Natural killer cell (primary cell): ENCODE measurements at regions not wholly inside any gene's neighbourhood (a gene's known extent, or its start where the extent isn't known, plus 50 kb on each side); places are given as distances from the start of the nearest gene placed in this dataset.

Source experiments
- ATAC-seq, 3 donors: fragments of 150-1000 bp in 2 of 3; fragments of 200-7000 bp in 1 of 3; cut with Tn5 transposase; 1 replicate in 1 of 3; 2 replicates in 2 of 3; pipeline ENCODE4 v1.10.0; 2021; ENCODE audit warnings: mild to moderate bottlenecking in 2 of 3, moderate library complexity in 2 of 3
- DNase-seq, 2 donors: peaks; one replicate each; pipeline versions ENCODE4 v3.0.0 to v3.0.0-alpha.2; 2013 to 2021; ENCODE audit warnings: mixed read lengths in 1 of 2
- H3K27ac ChIP-seq: one replicate; pipeline ENCODE4 v1.5.1; 2013; ENCODE audit warnings: mild to moderate bottlenecking, low read length
- H3K27me3 ChIP-seq: one replicate; pipeline ENCODE4 v1.6.1; 2013; ENCODE audit warnings: low read length; ENCODE audit not compliant: control insufficient read depth, insufficient read depth
- H3K36me3 ChIP-seq: one replicate; pipeline ENCODE4 v1.6.1; 2013; ENCODE audit warnings: low read length; ENCODE audit not compliant: control insufficient read depth, insufficient read depth
- H3K4me1 ChIP-seq: one replicate; pipeline ENCODE4 v1.6.1; 2013; ENCODE audit warnings: low read length; ENCODE audit not compliant: control insufficient read depth, insufficient read depth
- H3K4me3 ChIP-seq: one replicate; pipeline ENCODE4 v1.5.1; 2013; ENCODE audit warnings: low read length
- H3K9me3 ChIP-seq: one replicate; pipeline ENCODE4 v1.6.1; 2013; ENCODE audit warnings: low read length; ENCODE audit not compliant: control insufficient read depth, insufficient read depth
- H3K27ac Mint-ChIP-seq, 2 donors: one replicate each; pipeline ENCODE4 v1.8.0; 2022; ENCODE audit warnings: mild to moderate bottlenecking in 2 of 2, mixed read lengths in 2 of 2, moderate library complexity in 1 of 2
- H3K27me3 Mint-ChIP-seq, 2 donors: one replicate each; pipeline ENCODE4 v1.8.0; 2022; ENCODE audit warnings: low read depth in 2 of 2, mixed read lengths in 2 of 2
- H3K36me3 Mint-ChIP-seq: one replicate; pipeline ENCODE4 v1.8.0; 2022; ENCODE audit warnings: mixed read lengths
- H3K4me1 Mint-ChIP-seq, 2 donors: one replicate each; pipeline ENCODE4 v1.8.0; 2022; ENCODE audit warnings: mixed read lengths in 2 of 2
- H3K4me3 Mint-ChIP-seq: one replicate; pipeline ENCODE4 v1.8.0; 2022; ENCODE audit warnings: mild to moderate bottlenecking, moderate library complexity, mixed read lengths
- H3K9me3 Mint-ChIP-seq, 2 donors: one replicate each; pipeline ENCODE4 v1.8.0; 2022; ENCODE audit warnings: mixed read lengths in 2 of 2
- WGBS: methylation state at CpG from one replicate; pipeline ENCODE4 v1.1.7; 2013; ENCODE audit warnings: missing lambda C conversion rate; ENCODE audit not compliant: insufficient coverage; 5-methylcytosine and 5-hydroxymethylcytosine counted together
- intact Hi-C: fragments of 100-400 bp; cut with micrococcal nuclease; formaldehyde crosslinking; loops from one replicate; pipeline ENCODE4 v1.14.2; 2022
- TF ChIP-seq, protein P1 (sequence below): fragments of 200-600 bp; IDR thresholded peaks from one replicate; pipeline ENCODE4 v1.8.0; 2022; ENCODE audit warnings: antibody characterized with exemption

DNA sequence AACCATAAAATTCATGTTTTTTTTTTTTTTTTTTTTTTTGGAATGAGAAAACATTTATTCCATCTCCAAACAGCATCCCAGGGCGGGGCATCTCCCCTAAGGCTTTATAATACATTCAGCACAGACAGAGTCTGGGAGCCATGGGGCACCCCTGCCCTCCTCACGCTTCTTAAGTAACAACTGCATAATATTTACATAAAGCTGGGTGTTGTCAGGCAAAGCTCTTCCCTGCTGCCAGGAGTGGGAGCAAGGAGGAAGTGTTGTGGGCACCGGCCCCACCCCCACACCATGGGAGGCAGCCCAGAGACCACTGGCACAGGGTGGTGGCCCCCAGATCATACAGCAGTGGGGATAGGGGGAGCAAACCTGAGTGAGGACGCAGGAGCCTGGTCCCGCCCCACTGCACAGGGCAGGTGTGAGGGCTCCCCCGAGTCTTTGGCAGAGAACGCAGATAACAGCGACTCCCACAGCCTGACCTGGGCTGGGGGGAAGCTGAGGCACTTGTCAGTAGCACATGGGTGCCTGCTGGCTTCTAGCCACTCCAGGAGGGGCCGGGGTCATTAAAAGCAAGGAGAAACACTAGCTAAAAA lies 86.1 kb upstream of the CEP78 start:
- H3K4me1 Mint-ChIP-seq, result peaks cover 21 to 26% of the 10 kb centered on the region in 2 donors
- WGBS, result 77% methylated on average over 8 of the region's 9 CpGs
- intact Hi-C loops, result no loop called here
- peaks cover 0 to 10% of the 10 kb centered on the region in 2 donors for H3K27me3 Mint-ChIP-seq
- no peak overlapping the region for H3K27ac Mint-ChIP-seq
- no peaks in the 10 kb centered on the region for H3K9me3 Mint-ChIP-seq
- Histone ChIP-seq H3K4me3 (no peak overlapping the region), H3K27ac (no peak overlapping the region), H3K27me3 (no peaks in the 10 kb centered on the region), H3K9me3 (peaks cover 4% of the 10 kb centered on the region), H3K36me3 (no peaks in the 10 kb centered on the region), H3K4me1 (peaks cover 18% of the 10 kb centered on the region)
- H3K36me3 Mint-ChIP-seq, result no peaks in the 10 kb centered on the region
- ATAC-seq, result no peak
- H3K4me3 Mint-ChIP-seq, result peak overlapping the region; percentile 68
- no peak for DNase-seq
- TF ChIP-seq, protein P1, sequence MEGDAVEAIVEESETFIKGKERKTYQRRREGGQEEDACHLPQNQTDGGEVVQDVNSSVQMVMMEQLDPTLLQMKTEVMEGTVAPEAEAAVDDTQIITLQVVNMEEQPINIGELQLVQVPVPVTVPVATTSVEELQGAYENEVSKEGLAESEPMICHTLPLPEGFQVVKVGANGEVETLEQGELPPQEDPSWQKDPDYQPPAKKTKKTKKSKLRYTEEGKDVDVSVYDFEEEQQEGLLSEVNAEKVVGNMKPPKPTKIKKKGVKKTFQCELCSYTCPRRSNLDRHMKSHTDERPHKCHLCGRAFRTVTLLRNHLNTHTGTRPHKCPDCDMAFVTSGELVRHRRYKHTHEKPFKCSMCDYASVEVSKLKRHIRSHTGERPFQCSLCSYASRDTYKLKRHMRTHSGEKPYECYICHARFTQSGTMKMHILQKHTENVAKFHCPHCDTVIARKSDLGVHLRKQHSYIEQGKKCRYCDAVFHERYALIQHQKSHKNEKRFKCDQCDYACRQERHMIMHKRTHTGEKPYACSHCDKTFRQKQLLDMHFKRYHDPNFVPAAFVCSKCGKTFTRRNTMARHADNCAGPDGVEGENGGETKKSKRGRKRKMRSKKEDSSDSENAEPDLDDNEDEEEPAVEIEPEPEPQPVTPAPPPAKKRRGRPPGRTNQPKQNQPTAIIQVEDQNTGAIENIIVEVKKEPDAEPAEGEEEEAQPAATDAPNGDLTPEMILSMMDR, result no peak

DNA sequence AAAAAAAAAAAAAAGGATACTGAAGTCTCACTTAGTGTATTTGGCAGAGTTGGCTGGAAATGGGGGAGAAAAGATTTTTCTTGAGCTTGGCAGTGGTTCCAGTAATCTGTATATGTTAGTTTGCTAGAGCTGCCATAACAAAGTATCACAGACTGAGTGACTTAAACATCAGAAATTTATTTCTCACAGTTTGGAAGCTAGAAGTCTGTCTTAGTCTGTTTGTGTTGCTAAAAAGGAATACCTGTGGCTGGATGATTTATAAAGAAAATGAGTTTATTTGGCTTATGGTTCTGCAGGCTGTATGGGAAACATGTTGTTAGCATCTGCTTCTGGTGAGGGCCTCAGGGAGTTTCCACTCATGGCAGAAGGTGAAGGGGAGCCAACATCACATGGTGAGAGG lies 89.6 kb upstream of the CEP78 start:
- no peak overlapping the region for H3K27ac Mint-ChIP-seq
- ATAC-seq, result no peak
- H3K27me3 Mint-ChIP-seq, result no peaks in the 10 kb centered on the region
- H3K4me1 Mint-ChIP-seq, result peaks cover 39 to 40% of the 10 kb centered on the region in 2 donors
- peaks cover 3% of the 10 kb centered on the region in 2 donors for H3K9me3 Mint-ChIP-seq
- DNase-seq, result no peak
- intact Hi-C loops, result no loop called here
- TF ChIP-seq, protein P1, result no peak
- no peak overlapping the region for H3K27ac ChIP-seq
- H3K36me3 Mint-ChIP-seq, result peaks cover 7% of the 10 kb centered on the region
- H3K4me3 Mint-ChIP-seq, result no peak overlapping the region
- H3K4me1 ChIP-seq, result peaks cover 27% of the 10 kb centered on the region
- no peak overlapping the region for H3K4me3 ChIP-seq
- H3K27me3 ChIP-seq, result no peaks in the 10 kb centered on the region
- H3K9me3 ChIP-seq, result peaks cover 14% of the 10 kb centered on the region
- no peaks in the 10 kb centered on the region for H3K36me3 ChIP-seq

DNA sequence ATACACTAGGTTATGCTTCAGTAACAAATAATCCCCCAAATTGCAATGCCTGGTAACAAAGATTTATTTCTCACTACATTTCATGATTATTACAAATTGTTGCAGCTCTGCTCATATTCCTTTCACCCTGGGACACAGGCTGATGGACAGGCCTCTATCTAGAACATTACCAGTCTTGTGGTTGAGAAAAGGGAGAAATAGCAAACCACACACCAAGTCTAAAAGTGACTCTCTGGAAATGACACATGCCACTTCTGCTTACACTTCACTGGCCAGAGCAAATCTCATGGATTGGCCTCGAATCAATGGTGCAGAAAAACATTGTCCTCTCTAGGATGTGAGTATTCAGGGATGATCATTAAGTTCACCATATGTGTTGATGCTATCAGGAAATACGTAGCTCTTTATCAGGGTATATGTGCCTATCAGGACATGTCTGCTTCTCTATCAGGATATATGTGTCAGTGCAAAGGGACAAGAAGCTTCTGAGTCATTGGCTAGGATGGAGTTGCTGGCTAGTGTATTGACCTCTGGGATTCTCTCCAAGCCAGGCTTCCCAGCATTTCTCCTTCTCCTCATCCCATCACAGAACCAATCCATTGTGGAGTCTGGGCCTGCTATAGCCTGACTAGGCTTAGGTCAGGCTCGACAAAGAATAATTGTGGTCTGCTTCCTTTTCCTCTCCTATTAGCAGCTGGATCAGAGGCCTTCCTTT lies 91.1 kb upstream of the CEP78 start:
- no peaks in the 10 kb centered on the region for H3K27me3 ChIP-seq
- 72% methylated on average over 3 of the region's 3 CpGs for WGBS
- ATAC-seq (peak in 1 of 3 donors; percentile 24), DNase-seq (no peak)
- no peak overlapping the region for H3K4me3 ChIP-seq
- Mint-ChIP-seq H3K4me3 (no peak overlapping the region), H3K9me3 (peaks cover 3% of the 10 kb centered on the region in 2 donors), H3K36me3 (peaks cover 10% of the 10 kb centered on the region), H3K27ac (peak overlapping the region in 1 of 2 donors; percentile 14), H3K27me3 (no peaks in the 10 kb centered on the region), H3K4me1 (peaks cover 25 to 26% of the 10 kb centered on the region in 2 donors)
- H3K27ac ChIP-seq, result no peak overlapping the region
- no peaks in the 10 kb centered on the region for H3K36me3 ChIP-seq
- H3K4me1 ChIP-seq, result peaks cover 13% of the 10 kb centered on the region
- peaks cover 11% of the 10 kb centered on the region for H3K9me3 ChIP-seq
- intact Hi-C loops, result no loop called here
- TF ChIP-seq, protein P1, result no peak

DNA sequence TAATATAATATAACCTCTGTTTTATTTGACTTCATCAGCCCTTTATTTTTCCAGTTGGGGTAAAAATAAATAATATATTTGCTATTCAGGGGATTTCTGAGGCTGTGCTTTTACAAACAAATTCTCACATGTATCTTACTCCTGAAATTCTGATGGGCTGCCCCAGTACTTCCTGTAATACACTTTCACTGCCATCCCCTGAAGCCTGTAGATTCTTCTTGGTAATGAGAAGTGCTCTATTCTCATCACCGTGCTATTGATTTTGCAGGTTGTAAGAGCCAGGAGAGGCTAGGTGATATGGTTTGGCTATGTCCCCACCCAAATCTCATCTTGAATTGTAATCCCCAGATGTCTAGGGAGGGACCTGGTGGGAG lies 91.9 kb upstream of the CEP78 start:
- H3K9me3 ChIP-seq, result peaks cover 15% of the 10 kb centered on the region
- 86% methylated on average over 1 of the region's 1 CpG for WGBS
- peaks cover 9% of the 10 kb centered on the region for H3K4me1 ChIP-seq
- Mint-ChIP-seq H3K9me3 (peaks cover 5 to 6% of the 10 kb centered on the region in 2 donors), H3K4me1 (peaks cover 24 to 31% of the 10 kb centered on the region in 2 donors), H3K27ac (peak overlapping the region in 1 of 2 donors; percentile 31), H3K36me3 (peaks cover 17% of the 10 kb centered on the region), H3K4me3 (no peak overlapping the region), H3K27me3 (no peaks in the 10 kb centered on the region)
- H3K27ac ChIP-seq, result no peak overlapping the region
- ATAC-seq (no peak), DNase-seq (no peak)
- H3K27me3 ChIP-seq, result no peaks in the 10 kb centered on the region
- no peak overlapping the region for H3K4me3 ChIP-seq
- TF ChIP-seq, protein P1, result no peak
- no peaks in the 10 kb centered on the region for H3K36me3 ChIP-seq
- intact Hi-C loops, result no loop called here
